Mucosa of stomach (tissue), 1 donor: ENCODE measurements at regions not wholly inside any gene's neighbourhood (a gene's known extent, or its start where the extent isn't known, plus 50 kb on each side); places are given as distances from the start of the nearest gene placed in this dataset.

Experiments
- H3K27me3 ChIP-seq: one replicate; pipeline ENCODE4 v1.7.0; 2013; ENCODE audit warnings: mild to moderate bottlenecking, low read length; ENCODE audit not compliant: control insufficient read depth, insufficient read depth
- H3K36me3 ChIP-seq: one replicate; pipeline ENCODE4 v1.7.0; 2013; ENCODE audit warnings: low read length; ENCODE audit not compliant: control insufficient read depth, insufficient read depth
- H3K4me1 ChIP-seq: one replicate; pipeline ENCODE4 v1.7.0; 2013; ENCODE audit warnings: mild to moderate bottlenecking, low read length; ENCODE audit not compliant: control insufficient read depth, insufficient read depth
- H3K4me3 ChIP-seq: one replicate; pipeline ENCODE4 v1.7.0; 2013; ENCODE audit warnings: low read length
- H3K9ac ChIP-seq: one replicate; pipeline ENCODE4 v1.7.0; 2013; ENCODE audit warnings: mild to moderate bottlenecking, low read length, moderate library complexity
- H3K9me3 ChIP-seq: one replicate; pipeline ENCODE4 v1.7.0; 2013; ENCODE audit warnings: mild to moderate bottlenecking, low read length, moderate library complexity; ENCODE audit not compliant: control insufficient read depth
- donor health status: Pancreatic carcinoma.

- H3K36me3 ChIP-seq: no peaks in the 10 kb centered on the region
- no peaks in the 10 kb centered on the region for H3K9me3 ChIP-seq
- no peak overlapping the region for H3K9ac ChIP-seq
- H3K4me1 ChIP-seq: peaks cover 9% of the 10 kb centered on the region
- H3K27me3 ChIP-seq: peaks cover 4% of the 10 kb centered on the region
- H3K4me3 ChIP-seq: no peak overlapping the region
Observed at GRCh38 chr10:50987934-50988333, 86.4 kb upstream of the PRKG1 start.

DNA sequence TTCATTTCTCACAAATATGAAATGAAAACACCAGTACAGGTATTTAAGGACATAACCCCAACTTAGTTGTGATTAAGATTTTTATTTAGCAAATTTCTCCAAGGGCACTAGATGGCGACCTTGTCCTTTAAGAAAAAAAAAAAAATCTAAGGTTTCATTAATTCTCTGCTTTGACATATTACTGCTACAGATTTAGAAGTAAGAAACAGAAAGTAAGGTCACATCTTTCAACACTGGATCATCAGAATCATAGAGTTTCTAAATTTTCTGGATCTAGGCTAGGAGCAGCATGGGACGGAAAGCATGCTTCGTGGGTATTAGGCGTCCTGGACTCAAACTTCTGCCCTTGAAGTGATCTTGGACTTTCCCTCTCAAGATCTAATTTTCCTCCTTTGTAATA is 85.5 kb upstream of the PRKG1 start:
- Histone ChIP-seq H3K9me3 (no peaks in the 10 kb centered on the region), H3K4me3 (no peak overlapping the region), H3K4me1 (peaks cover 14% of the 10 kb centered on the region), H3K9ac (no peak overlapping the region), H3K27me3 (peaks cover 5% of the 10 kb centered on the region), H3K36me3 (no peaks in the 10 kb centered on the region)

GRCh38 chr10:50990568-50991455 is 83.5 kb upstream of the PRKG1 start:
- no peak overlapping the region for H3K4me3 ChIP-seq
- peak overlapping the region; percentile 61 for H3K9ac ChIP-seq
- peaks cover 14% of the 10 kb centered on the region for H3K4me1 ChIP-seq
- no peaks in the 10 kb centered on the region for H3K9me3 ChIP-seq
- no peaks in the 10 kb centered on the region for H3K36me3 ChIP-seq
- H3K27me3 ChIP-seq: peaks cover 5% of the 10 kb centered on the region

GRCh38 chr10:50991456-50992355 is 82.6 kb upstream of the PRKG1 start:
- Histone ChIP-seq H3K9me3 (no peaks in the 10 kb centered on the region), H3K4me3 (peak overlapping the region; percentile 55), H3K4me1 (peaks cover 14% of the 10 kb centered on the region), H3K36me3 (no peaks in the 10 kb centered on the region), H3K27me3 (peaks cover 5% of the 10 kb centered on the region), H3K9ac (peak overlapping the region; percentile 61)

DNA sequence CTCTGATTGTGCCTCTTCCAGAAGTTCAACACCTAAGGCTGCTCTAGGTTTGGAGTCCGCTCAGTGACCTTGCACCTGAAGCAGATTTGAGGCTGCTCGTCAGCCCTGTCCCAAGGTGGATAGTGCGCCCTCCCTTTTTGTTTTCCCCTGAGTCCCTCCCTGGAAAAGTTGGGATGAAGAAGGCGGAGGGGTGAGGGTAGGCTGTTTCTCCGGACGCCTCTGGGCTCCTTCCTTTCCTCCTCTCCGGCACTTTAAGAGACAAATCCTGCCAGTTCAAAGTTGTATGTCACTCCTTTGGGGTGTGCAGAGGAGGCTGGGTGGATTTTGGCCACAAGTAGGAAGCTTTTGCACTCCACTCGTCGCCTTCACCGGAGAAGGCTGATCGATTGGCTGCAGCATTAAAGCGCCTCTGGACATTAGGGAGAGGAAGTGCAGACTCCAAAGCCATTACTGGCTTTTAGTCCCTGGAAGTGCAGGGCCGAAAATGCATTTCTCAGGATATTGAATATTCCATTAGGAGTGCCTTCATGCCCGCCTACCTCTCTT is 81.9 kb upstream of the PRKG1 start:
- Histone ChIP-seq H3K9ac (peak overlapping the region; percentile 61), H3K4me3 (peak overlapping the region; percentile 55), H3K36me3 (no peaks in the 10 kb centered on the region), H3K4me1 (peaks cover 14% of the 10 kb centered on the region), H3K9me3 (no peaks in the 10 kb centered on the region), H3K27me3 (peaks cover 5% of the 10 kb centered on the region)

- no peak overlapping the region for H3K4me3 ChIP-seq
- H3K9ac ChIP-seq: no peak overlapping the region
- H3K4me1 ChIP-seq: peaks cover 14% of the 10 kb centered on the region
- peaks cover 5% of the 10 kb centered on the region for H3K27me3 ChIP-seq
- H3K9me3 ChIP-seq: no peaks in the 10 kb centered on the region
- H3K36me3 ChIP-seq: no peaks in the 10 kb centered on the region
Observed at GRCh38 chr10:50992972-50993766, 81.1 kb upstream of the PRKG1 start.

GRCh38 chr10:50993771-50994251 is 80.5 kb upstream of the PRKG1 start:
- H3K4me1 ChIP-seq: peaks cover 14% of the 10 kb centered on the region
- H3K9ac ChIP-seq: no peak overlapping the region
- no peaks in the 10 kb centered on the region for H3K36me3 ChIP-seq
- H3K4me3 ChIP-seq: no peak overlapping the region
- H3K27me3 ChIP-seq: peaks cover 5% of the 10 kb centered on the region
- H3K9me3 ChIP-seq: no peaks in the 10 kb centered on the region

DNA sequence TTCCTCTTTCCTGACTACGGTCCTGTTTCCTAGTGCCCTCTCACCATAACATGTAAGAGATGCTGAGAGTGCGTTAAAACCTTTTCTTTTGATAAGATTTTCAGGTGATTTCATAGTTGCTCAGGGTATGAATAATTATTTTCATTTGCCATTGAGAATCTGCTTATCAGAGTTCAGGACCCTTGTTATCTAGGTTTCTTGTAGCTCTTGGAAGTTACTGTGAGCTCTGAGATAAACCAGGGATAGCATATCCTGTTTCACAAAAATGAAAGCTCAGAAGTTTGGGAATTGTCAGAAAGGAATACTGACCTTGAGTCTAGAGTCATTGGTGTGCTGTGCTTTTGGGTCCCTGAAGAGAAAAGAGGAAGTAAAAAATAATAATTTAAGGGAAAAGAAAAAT is 76.8 kb upstream of the PRKG1 start:
- H3K4me3 ChIP-seq: no peak overlapping the region
- H3K9me3 ChIP-seq: no peaks in the 10 kb centered on the region
- H3K27me3 ChIP-seq: peaks cover 5% of the 10 kb centered on the region
- no peak overlapping the region for H3K9ac ChIP-seq
- no peaks in the 10 kb centered on the region for H3K36me3 ChIP-seq
- peaks cover 10% of the 10 kb centered on the region for H3K4me1 ChIP-seq

DNA sequence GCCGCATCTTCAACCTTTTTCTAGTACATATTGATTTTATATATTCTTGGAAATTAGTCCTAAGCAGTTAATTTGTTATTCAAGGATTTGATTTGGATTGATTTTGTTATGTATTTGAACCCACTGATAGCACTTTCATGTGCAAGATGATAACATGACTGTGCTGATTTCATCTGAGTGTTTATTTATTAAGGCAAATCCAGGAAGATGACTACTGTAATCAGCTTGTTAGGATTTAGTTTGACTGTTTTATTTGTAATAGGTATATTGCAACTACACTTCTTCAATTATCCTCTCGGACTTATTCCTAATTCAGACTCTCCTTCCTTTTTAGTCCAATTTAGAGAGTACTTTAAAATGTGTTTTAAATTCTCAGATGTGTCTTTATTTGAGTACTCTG is 75.1 kb upstream of the PRKG1 start:
- Histone ChIP-seq H3K4me3 (no peak overlapping the region), H3K9me3 (no peaks in the 10 kb centered on the region), H3K4me1 (no peaks in the 10 kb centered on the region), H3K9ac (no peak overlapping the region), H3K36me3 (no peaks in the 10 kb centered on the region), H3K27me3 (no peaks in the 10 kb centered on the region)

GRCh38 chr10:51000164-51000563 is 74.1 kb upstream of the PRKG1 start:
- H3K4me1 ChIP-seq: no peaks in the 10 kb centered on the region

GRCh38 chr10:51000976-51001375 is 73.3 kb upstream of the PRKG1 start:
- Histone ChIP-seq H3K9me3 (no peaks in the 10 kb centered on the region), H3K4me1 (no peaks in the 10 kb centered on the region)

More at GRCh38 chr10:51000164-51000563, 74.1 kb upstream of the PRKG1 start:
- Histone ChIP-seq H3K4me3 (no peak overlapping the region), H3K9me3 (no peaks in the 10 kb centered on the region), H3K27me3 (no peaks in the 10 kb centered on the region), H3K9ac (no peak overlapping the region), H3K36me3 (no peaks in the 10 kb centered on the region)

More at GRCh38 chr10:51000976-51001375, 73.3 kb upstream of the PRKG1 start:
- no peak overlapping the region for H3K9ac ChIP-seq
- H3K27me3 ChIP-seq: no peaks in the 10 kb centered on the region
- no peak overlapping the region for H3K4me3 ChIP-seq
- H3K36me3 ChIP-seq: no peaks in the 10 kb centered on the region
